AG09319 (cell line): ENCODE measurements at regions not wholly inside any gene's neighbourhood (a gene's known extent, or its start where the extent isn't known, plus 50 kb on each side); places are given as distances from the start of the nearest gene placed in this dataset.

Experiments used
- DNase-seq: peaks from one replicate; pipeline ENCODE4 v3.0.0-alpha.2; 2010; ENCODE audit warnings: low read depth; ENCODE audit errors: extremely low read depth
- CTCF ChIP-seq: IDR thresholded peaks from 2 replicates; pipeline ENCODE4 v1.5.1; 2011; ENCODE audit warnings: low read depth, mild to moderate bottlenecking, inconsistent platforms, low read length, moderate library complexity

GRCh38 chr17:72580321-72581127, 459.7 kb downstream of the SOX9 start:
- TF ChIP-seq CTCF, result no peak
- DNase-seq, result no peak

GRCh38 chr17:72587156-72587555, 466.3 kb downstream of the SOX9 start:
- no peak for TF ChIP-seq CTCF
- DNase-seq, result no peak

GRCh38 chr17:72587773-72588511, 467.1 kb downstream of the SOX9 start:
- no peak for TF ChIP-seq CTCF

GRCh38 chr17:72588561-72588960, 467.7 kb downstream of the SOX9 start:
- no peak for DNase-seq
- no peak for TF ChIP-seq CTCF

More at GRCh38 chr17:72587773-72588511, 467.1 kb downstream of the SOX9 start:
- DNase-seq, result no peak

GRCh38 chr17:72588961-72589360, 468.1 kb downstream of the SOX9 start:
- DNase-seq, result no peak
- TF ChIP-seq CTCF, result no peak

GRCh38 chr17:72590382-72590781, 469.6 kb downstream of the SOX9 start:
- peak; percentile 35 for DNase-seq
- TF ChIP-seq CTCF, result no peak

GRCh38 chr17:72590882-72591281, 470.1 kb downstream of the SOX9 start:
- no peak for DNase-seq
- TF ChIP-seq CTCF, result no peak
